Adrenal gland (tissue), 9 donors: ENCODE measurements at regions not wholly inside any gene's neighbourhood (a gene's known extent, or its start where the extent isn't known, plus 50 kb on each side); places are given as distances from the start of the nearest gene placed in this dataset.

Experiments used
- DNase-seq, 7 donors: peaks; one replicate each; pipeline ENCODE4 v3.0.0-alpha.2; 2019 to 2020
- H3K27ac ChIP-seq, 5 donors: fragments of 200-600 bp; sonication (generic) in 4 of 5; 1 replicate in 3 of 5; 2 replicates in 2 of 5; pipeline versions ENCODE4 v1.5.1 to v1.8.0; 2016 to 2020; ENCODE audit warnings: mild to moderate bottlenecking in 1 of 5
- H3K27me3 ChIP-seq: fragments of 200-600 bp; 2 replicates; pipeline ENCODE4 v1.8.0; 2021
- H3K36me3 ChIP-seq, 2 donors: fragments of 200-600 bp; replicated peaks in 1 of 2; 1 replicate in 1 of 2; 2 replicates in 1 of 2; pipeline versions ENCODE4 v1.5.1 to v1.8.0; 2018 to 2022
- H3K4me1 ChIP-seq, 2 donors: fragments of 200-600 bp; replicated peaks in 1 of 2; 1 replicate in 1 of 2; 2 replicates in 1 of 2; pipeline versions ENCODE4 v1.5.1 to v1.8.0; 2018 to 2021
- H3K4me3 ChIP-seq, 4 donors: fragments of 200-600 bp; sonication (generic) in 3 of 4; one replicate each; pipeline ENCODE4 v1.5.1; 2016 to 2018
- H3K9me3 ChIP-seq, 3 donors: fragments of 200-600 bp; sonication (generic) in 1 of 3; replicated peaks in 1 of 3; 1 replicate in 2 of 3; 2 replicates in 1 of 3; pipeline versions ENCODE4 v1.5.1 to v1.8.0; 2016 to 2021
- POLR2A ChIP-seq, 2 donors: fragments of 450-650 bp; IDR thresholded peaks; one replicate each; pipeline ENCODE4 v1.6.1; 2017; ENCODE audit warnings: antibody characterized with exemption in 2 of 2, mild to moderate bottlenecking in 2 of 2, moderate library complexity in 1 of 2
- WGBS, 4 donors: extraction: QIAGEN DNeasy Blood & Tissue Kit in 2 of 4; methylation state at CpG; one replicate each; pipeline versions ENCODE4 v1.1.5 to v1.1.7; 2013 to 2017; 5-methylcytosine and 5-hydroxymethylcytosine counted together
- intact Hi-C, 2 donors: fragments of 100-400 bp; cut with DNase I; formaldehyde crosslinking; loops; one replicate each; pipeline versions ENCODE4 v1.14.1 to v1.15.0; 2022 to 2023
- TF ChIP-seq, protein P1 (sequence below), 6 experiments: fragments of 450-650 bp in 4 of 6; fragments of 200-600 bp in 2 of 6; sonication (generic) in 1 of 6; IDR thresholded peaks; 1 replicate in 5 of 6; 2 replicates in 1 of 6; pipeline versions ENCODE4 v1.5.1 to v1.8.0; 2016 to 2021; ENCODE audit warnings: antibody characterized with exemption in 6 of 6, mild to moderate bottlenecking in 2 of 6, moderate library complexity in 1 of 6
- donor health status: healthy with polysubstance abuse.
- donor health status: Bipolar disorder and iron deficiency.
- donor health status: DM: yes; HTN: yes; CAD: no.
- donor health status: DM: no; HTN: no; CAD: no.
- donor health status: DM: no; HTN: no; CAD: no.

GRCh38 chr7:120138497-120138896 is 134.5 kb upstream of the KCND2 start:
- no peaks in the 10 kb centered on the region for H3K4me1 ChIP-seq
- intact Hi-C loops, result no loop called here
- H3K9me3 ChIP-seq, result no peaks in the 10 kb centered on the region
- no peak overlapping the region for H3K27ac ChIP-seq
- no peaks in the 10 kb centered on the region for H3K36me3 ChIP-seq
- no peak overlapping the region for H3K4me3 ChIP-seq
- DNase-seq, result no peak
- no peaks in the 10 kb centered on the region for H3K27me3 ChIP-seq
- 58 to 86% (median 77%) methylated on average over 1 of the region's 1 CpG for WGBS, 4 donors
- TF ChIP-seq, protein P1, sequence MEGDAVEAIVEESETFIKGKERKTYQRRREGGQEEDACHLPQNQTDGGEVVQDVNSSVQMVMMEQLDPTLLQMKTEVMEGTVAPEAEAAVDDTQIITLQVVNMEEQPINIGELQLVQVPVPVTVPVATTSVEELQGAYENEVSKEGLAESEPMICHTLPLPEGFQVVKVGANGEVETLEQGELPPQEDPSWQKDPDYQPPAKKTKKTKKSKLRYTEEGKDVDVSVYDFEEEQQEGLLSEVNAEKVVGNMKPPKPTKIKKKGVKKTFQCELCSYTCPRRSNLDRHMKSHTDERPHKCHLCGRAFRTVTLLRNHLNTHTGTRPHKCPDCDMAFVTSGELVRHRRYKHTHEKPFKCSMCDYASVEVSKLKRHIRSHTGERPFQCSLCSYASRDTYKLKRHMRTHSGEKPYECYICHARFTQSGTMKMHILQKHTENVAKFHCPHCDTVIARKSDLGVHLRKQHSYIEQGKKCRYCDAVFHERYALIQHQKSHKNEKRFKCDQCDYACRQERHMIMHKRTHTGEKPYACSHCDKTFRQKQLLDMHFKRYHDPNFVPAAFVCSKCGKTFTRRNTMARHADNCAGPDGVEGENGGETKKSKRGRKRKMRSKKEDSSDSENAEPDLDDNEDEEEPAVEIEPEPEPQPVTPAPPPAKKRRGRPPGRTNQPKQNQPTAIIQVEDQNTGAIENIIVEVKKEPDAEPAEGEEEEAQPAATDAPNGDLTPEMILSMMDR (IDR thresholded peaks at IDR 0.05), result no peak

GRCh38 chr7:120156476-120156875 is 116.5 kb upstream of the KCND2 start:
- TF ChIP-seq, protein P1 (IDR thresholded peaks at IDR 0.05), result no peak
- no peak for TF ChIP-seq POLR2A (IDR thresholded peaks at IDR 0.05)
- intact Hi-C loops, result no loop called here
- H3K4me3 ChIP-seq, result no peak overlapping the region

GRCh38 chr7:120160166-120160565 is 112.8 kb upstream of the KCND2 start:
- TF ChIP-seq POLR2A (IDR thresholded peaks at IDR 0.05), result no peak
- TF ChIP-seq, protein P1 (IDR thresholded peaks at IDR 0.05), result no peak
- DNase-seq, result no peak
- H3K27ac ChIP-seq, result no peak overlapping the region
- H3K9me3 ChIP-seq, result no peaks in the 10 kb centered on the region
- no peak overlapping the region for H3K4me3 ChIP-seq
- WGBS, 4 donors, result 61 to 84% (median 68%) methylated on average over 2 of the region's 2 CpGs
- intact Hi-C loops, result no loop called here
- no peaks in the 10 kb centered on the region for H3K27me3 ChIP-seq
- H3K36me3 ChIP-seq, result no peaks in the 10 kb centered on the region
- no peaks in the 10 kb centered on the region for H3K4me1 ChIP-seq

More at GRCh38 chr7:120156476-120156875, 116.5 kb upstream of the KCND2 start:
- DNase-seq, result no peak
- Histone ChIP-seq H3K27ac (no peak overlapping the region), H3K36me3 (no peaks in the 10 kb centered on the region), H3K9me3 (no peaks in the 10 kb centered on the region), H3K27me3 (no peaks in the 10 kb centered on the region), H3K4me1 (no peaks in the 10 kb centered on the region)
- WGBS, 4 donors, result 0 to 6% (median 4%) methylated on average over 1 of the region's 1 CpG

DNA sequence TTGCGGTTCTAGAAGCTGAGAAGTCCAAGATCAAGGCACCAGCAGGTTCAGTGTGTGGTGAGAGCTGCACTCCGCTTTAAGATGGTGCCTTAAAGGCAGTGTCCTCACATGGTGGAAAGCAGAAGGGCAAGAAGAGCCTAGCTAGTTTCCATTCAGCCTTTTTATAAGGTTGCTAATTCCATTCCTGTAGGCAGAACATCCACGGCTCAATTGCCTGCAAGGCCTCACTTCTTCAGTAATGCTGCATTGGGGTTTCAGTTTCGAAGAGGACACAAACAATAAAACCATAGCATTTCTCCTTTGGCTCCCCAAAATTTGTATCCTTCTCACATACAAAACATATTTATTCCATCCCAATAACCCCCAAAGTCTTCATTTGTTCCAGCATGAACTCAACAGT is 109.5 kb upstream of the KCND2 start:
- H3K9me3 ChIP-seq, result no peaks in the 10 kb centered on the region
- no peaks in the 10 kb centered on the region for H3K36me3 ChIP-seq
- no peak overlapping the region for H3K27ac ChIP-seq
- no peak for TF ChIP-seq POLR2A (IDR thresholded peaks at IDR 0.05)
- TF ChIP-seq, protein P1 (IDR thresholded peaks at IDR 0.05), result no peak
- no peak for DNase-seq
- H3K4me1 ChIP-seq, result no peaks in the 10 kb centered on the region
- intact Hi-C loops, result no loop called here
- 89 to 92% (median 90%) methylated on average over 4 of the region's 4 CpGs for WGBS, 4 donors
- no peak overlapping the region for H3K4me3 ChIP-seq
- H3K27me3 ChIP-seq, result no peaks in the 10 kb centered on the region
